HG03175 (cell line): ENCODE measurements at regions not wholly inside any gene's neighbourhood (a gene's known extent, or its start where the extent isn't known, plus 50 kb on each side); places are given as distances from the start of the nearest gene placed in this dataset.

Experiments
- ATAC-seq: cut with Tn5 transposase; IDR thresholded peaks from one replicate; pipeline ENCODE4 v1.9.1; 2021; ENCODE audit warnings: mild to moderate bottlenecking, moderate library complexity; ENCODE audit not compliant: unreplicated experiment

DNA sequence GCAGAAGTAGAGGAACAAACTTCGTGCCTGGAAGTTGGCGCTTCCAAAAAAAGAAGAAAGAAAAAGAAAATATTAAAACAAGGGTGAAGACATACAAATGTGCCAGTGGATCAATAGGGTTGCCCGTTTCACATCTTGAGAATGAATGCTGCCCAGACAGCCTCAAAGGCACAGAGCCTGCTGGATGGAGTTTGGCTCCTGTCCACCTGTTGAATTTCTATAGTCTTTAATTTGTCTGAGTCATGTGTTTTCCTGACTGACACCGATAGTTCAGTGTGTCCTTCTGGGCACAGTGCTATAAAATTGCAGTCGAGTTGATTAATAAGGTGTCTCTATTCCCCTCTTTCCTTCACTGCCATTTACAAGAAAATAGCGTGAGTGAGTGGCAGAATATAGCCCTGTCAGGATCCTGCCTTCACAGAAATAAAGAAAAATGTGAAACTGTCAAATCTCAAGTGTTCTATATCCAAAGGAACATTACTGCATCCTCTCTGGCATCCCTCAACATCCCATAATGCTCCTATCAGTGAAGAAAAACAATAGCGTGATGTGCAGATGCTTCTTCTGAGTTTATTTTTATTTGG lies 471.3 kb upstream of the AUTS2 start:
- ATAC-seq: no peak

DNA sequence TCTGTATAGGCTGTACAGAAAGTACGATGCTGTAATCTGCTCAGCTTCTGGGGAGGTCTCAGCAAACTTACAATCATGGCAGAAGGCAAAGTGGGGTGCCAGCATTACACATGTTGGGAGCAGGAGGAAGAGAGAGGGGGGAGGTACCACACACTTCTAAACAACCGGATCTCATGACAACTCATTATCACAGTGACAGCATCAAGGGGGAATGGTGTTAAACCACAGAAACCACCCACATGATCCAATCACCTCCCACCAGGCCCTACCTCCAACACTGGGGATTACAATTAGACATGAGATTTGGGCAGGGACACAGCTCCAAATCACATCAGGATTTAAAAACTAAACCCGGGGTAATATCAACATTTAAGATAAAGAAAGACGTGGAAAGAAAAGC lies 468.8 kb upstream of the AUTS2 start:
- ATAC-seq: no peak

DNA sequence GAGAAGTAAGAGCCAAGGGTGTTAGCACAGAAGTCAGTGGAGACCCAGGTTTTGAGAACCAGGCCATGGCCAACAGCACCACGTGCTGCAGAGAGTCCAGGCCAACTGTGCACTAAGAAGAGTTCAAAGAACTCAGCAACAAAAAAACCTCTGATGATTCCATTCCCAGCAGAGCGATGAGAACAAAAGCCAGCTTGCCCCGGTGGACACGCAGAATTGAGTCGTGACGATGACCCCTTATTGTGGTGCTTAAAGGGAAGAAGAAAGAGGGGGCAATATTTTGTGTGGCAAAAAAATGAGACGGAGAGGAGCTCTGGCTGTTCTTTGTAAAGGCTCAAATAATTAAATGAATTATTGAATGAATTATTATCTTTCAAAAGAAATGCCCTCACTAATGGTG lies 468.3 kb upstream of the AUTS2 start:
- ATAC-seq: no peak

DNA sequence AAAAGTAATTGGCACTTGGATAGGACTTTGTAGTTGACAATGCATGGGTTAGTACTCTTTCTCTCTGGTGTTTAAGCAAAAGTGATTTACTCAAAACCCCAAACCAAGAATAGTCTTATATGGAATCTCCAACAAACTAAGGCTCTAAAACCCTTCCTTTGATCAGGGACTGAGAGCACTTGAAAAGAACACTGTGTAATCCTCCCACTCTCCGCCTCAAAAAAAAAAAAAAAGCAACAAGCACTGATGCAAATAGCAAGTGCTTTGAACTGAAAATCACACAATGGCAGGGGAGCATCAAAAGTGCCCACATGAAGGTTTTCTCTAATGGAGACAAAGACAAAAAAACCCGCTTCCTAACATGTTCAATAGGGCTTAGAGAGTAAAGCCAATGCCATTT lies 467.9 kb upstream of the AUTS2 start:
- ATAC-seq: no peak

DNA sequence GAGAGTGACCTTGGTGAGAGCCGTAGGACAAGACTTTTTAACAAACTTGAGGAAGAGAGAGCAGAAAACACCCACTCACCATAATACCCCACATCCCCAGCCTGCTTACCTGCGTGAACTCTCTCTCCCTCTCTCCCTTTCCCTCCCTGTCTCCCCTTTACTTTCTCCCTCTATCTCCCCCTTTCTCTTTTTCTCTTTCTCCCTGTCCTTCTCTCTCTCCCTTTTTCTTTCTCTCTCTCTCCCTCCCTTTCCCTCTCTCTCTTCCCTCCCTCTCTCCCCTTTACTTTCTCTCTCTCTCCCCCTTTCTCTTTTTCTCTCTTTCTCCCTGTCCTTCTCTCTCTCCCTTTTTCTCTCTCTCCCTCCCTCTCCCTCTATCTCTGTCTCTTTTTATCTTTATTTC lies 464.0 kb upstream of the AUTS2 start:
- no peak for ATAC-seq

DNA sequence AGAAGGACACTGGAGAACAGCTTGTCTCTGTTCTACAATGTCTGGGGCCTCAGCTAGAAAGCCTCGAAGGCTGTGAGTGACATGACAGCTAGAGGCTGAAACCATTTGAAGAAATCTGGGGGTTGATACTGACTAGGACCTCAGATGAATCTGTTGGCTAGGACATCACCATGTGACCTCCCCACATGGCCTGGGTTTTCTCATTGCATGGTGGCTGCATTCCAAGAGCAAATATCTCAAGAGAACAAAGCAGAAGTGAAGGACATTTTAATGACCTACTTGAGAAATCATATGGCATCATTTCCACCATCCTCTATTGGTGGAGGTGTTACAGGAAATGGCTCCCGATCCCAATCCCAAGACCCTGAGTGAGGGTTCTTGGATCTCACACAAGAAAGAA lies 450.6 kb upstream of the AUTS2 start:
- ATAC-seq: no peak

DNA sequence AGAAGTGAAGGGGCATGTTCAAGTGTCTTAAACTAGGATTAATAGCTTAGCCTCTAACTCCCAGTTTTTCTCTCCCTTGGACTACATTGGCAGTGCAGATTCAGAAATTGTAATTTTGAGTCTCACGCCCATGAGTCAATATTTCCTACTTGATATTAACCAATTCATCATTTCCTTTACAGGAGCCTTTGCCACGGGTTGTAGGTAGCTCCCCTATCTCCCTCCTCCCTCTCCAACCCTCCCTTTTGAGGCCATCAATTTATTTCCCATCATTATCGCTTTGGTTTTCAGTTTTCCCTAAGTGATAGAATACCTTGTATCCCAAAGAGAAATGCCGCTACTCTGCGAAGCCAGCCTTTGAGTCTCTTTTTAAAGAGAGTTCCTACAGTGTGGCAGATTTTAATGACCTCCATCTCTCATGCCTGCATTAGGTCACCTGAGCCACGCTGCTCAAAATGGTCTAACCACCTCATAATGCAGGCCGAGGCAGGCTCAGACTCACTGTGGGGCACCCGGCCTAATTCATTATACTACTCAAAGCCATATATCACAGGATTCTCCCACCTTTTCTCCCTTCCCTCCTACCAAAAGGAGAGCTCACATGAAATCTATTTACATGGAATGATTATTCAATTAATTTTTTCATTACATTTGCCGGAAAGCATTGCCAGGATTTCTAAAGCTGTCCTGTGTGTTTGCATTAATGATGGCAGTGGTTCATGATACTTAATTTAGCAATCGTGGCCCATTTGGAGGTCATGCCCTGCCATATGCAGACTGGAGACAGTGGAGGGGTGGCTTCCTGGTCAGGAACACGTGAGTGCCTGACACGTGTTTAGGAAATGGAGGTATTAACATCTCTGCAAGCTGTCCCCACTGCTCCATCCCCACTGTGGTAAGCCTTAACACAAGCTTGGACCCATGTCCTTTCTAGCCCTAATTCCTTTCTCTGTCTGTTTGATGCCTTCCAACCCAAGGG lies 448.2 kb upstream of the AUTS2 start:
- no peak for ATAC-seq

DNA sequence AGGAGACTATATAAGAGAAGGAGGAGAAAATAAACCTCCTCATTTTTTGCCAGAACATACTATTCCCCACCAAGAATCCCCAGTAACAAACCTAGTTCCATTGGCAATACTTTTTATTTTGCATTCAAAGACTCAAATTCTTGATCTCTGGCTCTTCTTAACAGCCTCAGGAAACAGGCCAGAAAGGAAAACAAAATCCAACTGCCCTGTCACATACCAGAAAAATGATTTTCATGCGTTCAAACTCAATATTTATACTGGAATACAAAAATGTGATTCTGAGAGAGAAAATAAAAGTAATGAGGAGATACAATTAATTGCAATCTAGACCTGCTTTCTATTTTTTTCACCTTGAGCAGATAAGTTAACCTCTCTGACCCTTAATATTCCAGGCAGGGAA lies 435.9 kb upstream of the AUTS2 start:
- ATAC-seq: no peak

DNA sequence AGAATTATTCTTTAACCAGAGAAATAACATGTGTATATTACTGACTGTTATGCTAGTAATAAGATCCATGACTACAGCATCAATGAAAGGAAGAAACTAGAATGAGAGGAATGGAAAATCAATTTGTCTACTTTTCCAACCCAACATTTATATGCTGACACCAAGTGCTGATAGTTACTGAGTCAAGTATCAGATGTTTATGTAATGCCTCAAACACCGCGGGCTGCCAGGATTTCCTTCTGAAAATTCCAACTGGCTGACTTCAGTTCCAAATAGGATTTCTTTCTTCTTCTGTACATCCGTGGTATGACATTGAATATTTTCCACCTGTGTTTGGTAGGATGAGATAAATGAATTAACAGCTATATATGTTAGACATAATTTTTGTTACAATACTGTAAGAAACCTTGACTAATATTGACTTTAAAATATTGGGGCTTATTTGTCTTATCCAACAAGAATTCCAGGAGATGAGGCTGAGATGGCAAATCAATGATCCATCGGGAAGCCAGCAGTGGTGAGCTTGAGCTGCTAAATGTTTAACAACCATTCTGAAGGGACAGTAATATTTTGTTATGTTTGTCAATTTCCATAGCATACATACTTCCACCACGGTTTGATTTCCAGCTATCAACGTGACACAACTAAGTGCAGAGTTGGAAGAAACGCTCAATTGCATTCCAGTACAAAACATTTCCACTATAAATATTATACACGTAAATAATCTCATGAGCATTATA lies 435.2 kb upstream of the AUTS2 start:
- no peak for ATAC-seq

DNA sequence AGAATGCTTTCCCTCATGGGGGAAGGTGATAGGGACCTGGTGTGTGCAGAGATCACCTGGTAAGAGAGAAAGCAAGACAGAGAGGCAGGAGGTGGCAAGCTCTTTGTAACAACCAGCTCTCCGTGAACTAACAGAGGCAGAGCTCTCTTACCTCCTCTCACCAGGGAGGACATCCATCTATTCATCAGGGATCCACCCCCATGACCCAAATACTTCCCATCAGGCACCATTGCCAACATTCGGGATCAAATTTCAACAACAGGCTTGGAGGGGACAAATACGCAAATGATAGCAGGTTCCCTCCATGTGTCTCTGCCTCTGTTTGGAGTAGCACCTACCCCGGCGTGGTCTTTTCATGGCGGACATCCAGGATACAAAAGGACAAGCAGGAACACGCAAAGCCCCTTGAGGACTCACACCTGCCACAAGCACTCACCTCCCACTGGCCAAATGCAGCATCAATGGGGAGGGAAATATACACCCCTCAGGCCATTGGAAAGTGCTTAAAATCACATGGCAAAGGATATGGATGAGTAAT lies 431.2 kb upstream of the AUTS2 start:
- ATAC-seq: no peak

DNA sequence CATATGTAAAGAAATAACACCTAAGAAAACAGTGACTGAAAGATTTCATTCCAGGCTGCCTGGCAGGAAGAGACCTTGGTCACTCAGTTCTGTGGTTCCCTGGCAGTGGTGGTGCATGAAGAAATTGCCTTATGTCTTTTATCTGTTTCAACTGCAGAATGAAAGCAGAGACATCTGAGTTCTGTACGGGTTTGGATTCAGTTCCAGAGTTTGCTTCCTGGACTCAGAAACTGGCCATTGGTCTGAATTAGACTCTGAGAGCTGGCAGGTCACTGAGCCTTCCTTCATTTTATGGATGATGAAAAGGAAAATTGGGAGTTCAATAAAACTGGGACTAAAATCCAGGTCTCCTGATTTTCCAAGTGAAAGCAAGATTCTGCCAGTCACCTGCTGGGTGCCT lies 428.9 kb upstream of the AUTS2 start:
- ATAC-seq: no peak

DNA sequence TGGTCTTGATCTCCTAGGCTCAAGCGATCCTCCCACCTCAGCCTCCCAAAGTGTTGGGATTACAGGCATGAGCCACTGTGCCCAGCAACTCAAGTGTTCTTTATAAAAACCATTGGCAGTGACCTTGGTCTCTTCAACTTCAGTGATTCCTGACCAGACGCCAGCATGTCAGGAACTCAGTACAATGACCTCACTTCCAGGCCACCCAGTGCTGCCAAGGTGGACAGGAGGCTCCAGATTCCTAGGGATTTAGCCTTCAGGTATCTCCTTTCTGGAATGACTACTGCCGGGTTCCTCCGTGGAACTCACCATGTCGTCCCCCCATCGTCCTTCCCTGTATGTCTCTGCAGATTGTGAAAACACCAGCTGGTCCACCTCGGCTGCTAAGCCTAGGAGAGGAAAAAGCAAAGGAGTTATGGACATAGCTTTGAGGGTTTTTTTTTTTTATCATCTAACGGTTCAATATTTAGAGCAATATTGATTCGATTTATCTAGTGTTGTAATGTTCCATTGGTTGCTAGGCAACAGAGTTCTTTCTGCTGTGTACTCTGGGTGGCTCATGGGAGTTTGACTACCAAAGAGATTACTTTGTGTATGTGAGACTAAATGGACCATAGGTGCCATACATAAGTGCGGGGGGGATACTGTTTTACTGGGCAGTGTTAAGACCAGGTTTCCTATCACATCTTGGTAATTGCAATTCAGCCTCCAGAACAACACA lies 425.8 kb upstream of the AUTS2 start:
- no peak for ATAC-seq

DNA sequence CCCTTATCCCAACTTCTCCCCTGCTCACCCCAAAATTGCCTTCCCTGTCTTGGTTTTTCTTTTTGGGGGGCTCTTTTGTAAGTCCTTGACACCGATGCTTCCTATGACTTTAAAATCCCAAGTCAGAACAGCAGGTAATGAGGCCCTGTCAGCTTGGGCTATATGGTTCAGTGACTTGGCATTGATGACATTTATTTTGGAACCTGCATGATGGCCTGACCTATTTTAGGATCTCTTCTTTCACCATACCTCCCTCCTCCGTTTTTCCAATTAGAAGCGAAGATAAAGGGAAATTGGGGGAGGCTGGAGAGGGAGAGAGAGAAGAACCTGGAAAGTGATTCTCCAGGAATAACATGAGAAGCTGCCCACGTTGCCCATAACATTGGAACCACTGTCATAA lies 424.9 kb upstream of the AUTS2 start:
- no peak for ATAC-seq

DNA sequence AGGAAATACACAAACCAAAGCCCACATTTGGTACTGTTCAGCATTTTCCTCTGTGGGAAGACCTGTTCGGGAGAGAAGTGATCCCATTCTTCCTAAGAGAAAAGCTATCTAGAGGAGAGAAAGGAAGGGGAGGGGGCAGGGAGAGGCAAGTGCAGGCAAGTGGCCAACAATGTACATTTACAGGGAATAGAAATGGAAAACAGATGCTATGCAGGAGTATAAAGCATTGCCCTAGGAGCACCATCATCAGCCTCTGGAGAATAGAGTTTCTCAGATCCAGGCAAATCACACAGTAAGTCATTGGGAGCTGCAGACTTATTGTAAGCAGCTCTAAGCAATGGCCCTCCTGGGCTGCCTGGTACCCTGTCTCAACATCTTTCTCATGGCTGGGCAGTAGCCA lies 424.4 kb upstream of the AUTS2 start:
- ATAC-seq: no peak

DNA sequence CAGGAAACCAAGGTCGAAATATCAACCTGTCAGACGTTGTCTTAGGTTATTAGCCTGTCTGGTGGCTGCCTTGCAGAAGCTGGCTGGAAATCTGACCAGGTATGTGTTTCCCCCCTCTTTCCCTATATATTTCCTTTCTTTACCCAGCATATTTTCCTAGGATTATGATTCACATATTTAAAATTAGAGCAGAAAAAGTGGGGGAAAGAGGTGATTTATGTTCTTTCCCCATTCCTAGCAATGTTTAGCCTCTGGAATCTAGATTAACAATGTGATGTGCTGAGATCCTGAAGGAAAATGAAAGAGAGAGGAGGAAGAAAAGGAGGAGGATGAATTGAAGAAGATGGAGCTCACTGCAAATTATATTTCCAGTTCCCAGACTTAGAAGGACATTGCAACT lies 421.4 kb upstream of the AUTS2 start:
- ATAC-seq: no peak

DNA sequence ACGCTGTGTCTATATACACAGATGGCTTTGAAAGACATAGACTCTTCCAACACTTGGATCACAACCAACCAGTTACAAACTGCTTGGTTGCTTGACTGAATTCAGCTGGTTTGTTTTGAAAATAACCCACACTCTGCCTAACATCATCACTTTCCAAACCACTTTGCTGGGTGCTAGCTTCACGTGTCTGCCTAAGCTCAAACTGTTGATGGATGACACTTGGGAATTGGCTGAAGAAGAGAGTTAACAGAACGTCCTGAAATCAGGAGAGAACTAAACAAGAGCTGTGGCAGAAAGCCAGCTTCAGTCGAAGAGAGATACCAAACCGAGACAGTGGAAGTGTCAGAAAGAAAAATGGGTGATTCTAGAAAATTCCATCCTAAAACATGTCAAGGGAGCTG lies 420.8 kb upstream of the AUTS2 start:
- ATAC-seq: no peak

DNA sequence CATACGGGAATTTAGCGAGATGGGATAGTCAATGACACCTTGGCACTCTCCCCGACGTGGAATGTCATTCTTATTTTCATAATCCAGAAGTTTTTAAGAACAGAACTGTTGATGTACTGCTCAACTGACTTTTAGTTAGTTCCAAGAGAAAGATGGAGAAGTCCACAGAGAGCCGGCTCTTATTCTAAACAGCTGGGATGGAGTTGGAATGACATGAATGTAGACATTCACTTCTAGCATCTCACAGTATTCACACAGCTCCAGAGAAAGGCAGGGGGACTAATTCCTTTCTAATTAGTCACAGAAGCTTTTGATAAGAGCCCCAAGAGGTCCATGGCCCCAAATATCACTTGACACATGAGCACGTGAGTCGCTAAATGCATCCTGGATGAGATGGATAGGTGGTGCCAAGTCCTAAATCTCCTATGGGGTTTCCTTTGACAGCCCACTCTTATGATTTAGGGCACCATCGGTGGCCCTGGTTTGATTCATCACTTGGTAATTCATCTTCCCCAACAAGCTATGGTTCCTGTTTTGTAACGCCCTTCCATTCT lies 420.3 kb upstream of the AUTS2 start:
- ATAC-seq: no peak

DNA sequence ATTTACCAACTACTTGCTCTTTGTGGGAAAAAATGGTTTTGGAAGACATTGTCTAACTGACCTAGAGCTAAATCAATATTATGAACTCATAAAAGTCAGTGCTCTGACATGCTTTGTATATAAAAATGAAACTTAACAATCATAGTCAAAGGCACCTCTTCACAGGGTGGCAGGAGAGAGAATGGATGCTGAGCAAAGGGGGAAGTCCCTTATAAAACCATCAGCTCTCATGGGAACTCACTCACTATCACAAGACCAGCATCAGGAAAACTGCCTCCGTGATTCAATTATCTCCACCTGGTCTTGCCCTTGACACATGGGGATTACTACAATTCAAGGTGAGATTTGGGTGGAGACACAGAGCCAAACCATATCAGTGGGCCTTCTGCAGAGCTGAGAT lies 417.6 kb upstream of the AUTS2 start:
- no peak for ATAC-seq

DNA sequence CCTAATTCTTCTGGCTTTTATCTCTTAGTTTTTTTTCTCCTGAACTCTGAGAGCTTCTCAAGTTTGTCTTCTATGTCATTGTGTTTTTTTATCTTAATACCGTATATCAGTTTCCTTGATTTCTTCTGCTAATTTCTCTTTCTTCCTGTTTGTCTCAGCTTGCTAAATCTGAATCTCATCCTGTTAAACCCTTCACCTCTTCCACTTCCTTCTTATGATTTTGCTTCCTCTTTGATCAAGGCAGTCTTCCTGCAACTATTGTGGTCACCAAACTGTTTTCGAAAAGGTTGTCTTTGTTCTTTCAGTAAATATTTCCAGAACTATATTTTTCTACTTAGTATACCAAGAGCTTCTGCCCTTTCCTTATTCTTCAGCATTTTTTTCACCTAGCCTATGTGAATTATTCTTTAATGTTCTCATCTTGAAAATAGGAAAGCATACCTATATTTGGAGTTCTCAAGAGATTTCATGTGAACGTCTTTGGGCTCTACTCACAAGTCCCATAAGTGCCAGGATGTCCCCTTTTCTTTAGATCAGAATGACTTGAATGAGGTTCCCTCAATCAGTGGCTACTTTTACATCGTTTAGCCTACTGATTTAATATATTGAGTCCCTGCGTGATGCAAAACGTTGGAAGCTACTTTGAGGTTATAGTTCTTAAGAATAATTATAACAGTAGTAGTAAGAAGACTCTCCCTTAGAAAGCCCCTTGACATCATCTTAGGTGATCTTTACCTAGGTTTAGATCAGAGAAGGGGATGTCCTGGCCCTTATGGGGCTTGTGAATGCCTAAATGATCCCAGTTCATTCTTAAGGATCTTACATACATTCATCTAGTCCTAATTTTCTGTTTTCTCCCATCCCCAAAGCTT lies 415.4 kb upstream of the AUTS2 start:
- ATAC-seq: no peak

DNA sequence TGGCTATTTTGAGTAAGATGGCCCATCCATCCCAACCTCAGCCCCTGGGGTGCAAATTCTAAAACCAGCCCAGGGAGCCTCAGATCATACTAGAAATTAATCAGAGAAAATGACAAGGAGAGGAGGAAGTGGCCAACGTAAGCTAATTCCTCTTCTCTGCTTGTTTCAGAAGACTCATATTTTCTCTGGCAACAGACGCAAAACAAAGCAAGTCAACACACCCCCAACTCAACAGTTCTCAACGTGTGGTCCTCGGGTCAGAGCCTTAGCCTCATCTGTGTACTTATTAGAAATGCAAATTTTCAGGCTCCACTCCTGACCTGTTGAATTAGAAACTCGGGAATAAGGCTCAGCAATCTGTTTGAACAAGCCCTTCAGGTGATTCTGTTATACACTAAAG lies 413.9 kb upstream of the AUTS2 start:
- no peak for ATAC-seq
